DOHH2 (cell line): ENCODE measurements at regions not wholly inside any gene's neighbourhood (a gene's known extent, or its start where the extent isn't known, plus 50 kb on each side); places are given as distances from the start of the nearest gene placed in this dataset.

Experiments used
- EZH2phosphoT487 ChIP-seq: fragments of 200-600 bp; sonication (generic); IDR thresholded peaks from 2 replicates; pipeline ENCODE4 v1.6.1; 2017; ENCODE audit warnings: borderline replicate concordance, mild to moderate bottlenecking, antibody characterized with exemption, low read length, moderate library complexity, mixed read lengths
- TF ChIP-seq, protein P1 (sequence below): fragments of 200-600 bp; sonication (generic); IDR thresholded peaks from one replicate; pipeline ENCODE4 v1.5.1; 2014; ENCODE audit warnings: antibody characterized with exemption, mild to moderate bottlenecking, low read depth, low read length; ENCODE audit not compliant: poor library complexity, severe bottlenecking

DNA sequence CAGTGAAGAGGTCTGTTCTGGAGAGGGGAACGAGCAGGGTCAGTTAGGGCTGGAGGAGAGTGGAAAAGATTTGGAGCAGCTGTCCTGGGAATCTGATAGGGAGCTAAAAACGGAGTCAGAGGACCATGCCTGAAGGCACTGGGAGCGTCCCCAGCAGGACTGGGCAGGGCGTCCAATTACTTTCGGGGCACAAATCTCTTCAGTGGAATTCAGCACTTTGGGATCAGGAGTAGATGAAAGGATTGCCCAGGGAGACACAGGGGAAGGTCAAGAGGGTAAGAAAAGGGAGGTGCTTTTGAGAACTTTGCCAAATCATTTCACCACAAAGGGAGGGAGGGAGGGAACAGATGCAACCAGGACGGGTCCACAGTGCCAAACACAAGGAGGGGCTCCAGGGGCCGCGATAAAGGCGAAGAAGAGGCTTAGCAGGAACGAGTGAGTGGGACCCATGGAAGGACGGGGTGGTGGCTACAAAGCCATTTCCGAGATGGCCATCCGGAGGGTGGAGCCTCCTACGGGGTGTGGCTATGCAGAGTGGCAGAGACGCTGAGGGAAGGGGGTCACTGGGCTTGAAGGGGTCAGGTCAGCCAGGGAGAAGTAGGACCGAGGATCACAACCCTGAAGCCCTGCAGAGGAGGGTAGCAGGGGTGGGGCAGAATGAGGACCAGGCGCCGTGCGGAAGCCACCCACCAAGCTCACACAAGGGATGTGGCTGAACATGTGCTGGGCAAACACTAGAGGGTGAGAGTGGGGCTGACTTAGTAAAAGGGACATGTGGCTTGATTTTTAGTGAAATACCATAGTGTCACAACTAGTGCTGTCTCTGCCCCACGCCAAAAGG lies 180.0 kb upstream of the RREB1 start:
- TF ChIP-seq, protein P1, sequence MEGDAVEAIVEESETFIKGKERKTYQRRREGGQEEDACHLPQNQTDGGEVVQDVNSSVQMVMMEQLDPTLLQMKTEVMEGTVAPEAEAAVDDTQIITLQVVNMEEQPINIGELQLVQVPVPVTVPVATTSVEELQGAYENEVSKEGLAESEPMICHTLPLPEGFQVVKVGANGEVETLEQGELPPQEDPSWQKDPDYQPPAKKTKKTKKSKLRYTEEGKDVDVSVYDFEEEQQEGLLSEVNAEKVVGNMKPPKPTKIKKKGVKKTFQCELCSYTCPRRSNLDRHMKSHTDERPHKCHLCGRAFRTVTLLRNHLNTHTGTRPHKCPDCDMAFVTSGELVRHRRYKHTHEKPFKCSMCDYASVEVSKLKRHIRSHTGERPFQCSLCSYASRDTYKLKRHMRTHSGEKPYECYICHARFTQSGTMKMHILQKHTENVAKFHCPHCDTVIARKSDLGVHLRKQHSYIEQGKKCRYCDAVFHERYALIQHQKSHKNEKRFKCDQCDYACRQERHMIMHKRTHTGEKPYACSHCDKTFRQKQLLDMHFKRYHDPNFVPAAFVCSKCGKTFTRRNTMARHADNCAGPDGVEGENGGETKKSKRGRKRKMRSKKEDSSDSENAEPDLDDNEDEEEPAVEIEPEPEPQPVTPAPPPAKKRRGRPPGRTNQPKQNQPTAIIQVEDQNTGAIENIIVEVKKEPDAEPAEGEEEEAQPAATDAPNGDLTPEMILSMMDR: no peak
- TF ChIP-seq EZH2phosphoT487: no peak
